GM23338 (cell line): ENCODE measurements at regions not wholly inside any gene's neighbourhood (a gene's known extent, or its start where the extent isn't known, plus 50 kb on each side); places are given as distances from the start of the nearest gene placed in this dataset.

ENCODE experiments used
- ATAC-seq: fragments of 200-7000 bp; cut with Tn5 transposase; 3 replicates; pipeline ENCODE4 v1.9.1; 2020
- DNase-seq: peaks from one replicate; pipeline ENCODE4 v3.0.0-alpha.2; 2015; ENCODE audit warnings: low spot score
- H2AFZ ChIP-seq: fragments of 200-600 bp; sonication (generic); 2 replicates; pipeline ENCODE4 v1.8.0; 2016; ENCODE audit warnings: antibody characterized with exemption, mild to moderate bottlenecking, moderate library complexity
- H3F3A ChIP-seq: fragments of 200-600 bp; sonication (generic); replicated peaks from 2 replicates; pipeline ENCODE4 v1.8.0; 2017; ENCODE audit warnings: antibody characterized with exemption, mixed run types, low read depth
- H3K27ac ChIP-seq: fragments of 200-600 bp; sonication (generic); 2 replicates; pipeline ENCODE4 v1.6.1; 2016; ENCODE audit warnings: low read depth
- H3K27me3 ChIP-seq: fragments of 200-600 bp; sonication (generic); 2 replicates; pipeline ENCODE4 v1.8.0; 2016; ENCODE audit warnings: mild to moderate bottlenecking, mixed run types, moderate library complexity; ENCODE audit not compliant: insufficient read depth
- H3K36me3 ChIP-seq: fragments of 200-600 bp; sonication (generic); 2 replicates; pipeline ENCODE4 v1.8.0; 2016; ENCODE audit warnings: mild to moderate bottlenecking; ENCODE audit not compliant: insufficient read depth
- H3K4me1 ChIP-seq: fragments of 200-600 bp; sonication (generic); 2 replicates; pipeline ENCODE4 v1.8.0; 2016; ENCODE audit warnings: mild to moderate bottlenecking, moderate library complexity; ENCODE audit not compliant: insufficient read depth
- H3K4me2 ChIP-seq: fragments of 200-600 bp; sonication (generic); 2 replicates; pipeline ENCODE4 v1.7.1; 2017; ENCODE audit warnings: mixed run types
- H3K4me3 ChIP-seq: fragments of 200-600 bp; sonication (generic); 2 replicates; pipeline ENCODE4 v1.6.1; 2016; ENCODE audit warnings: mixed run types
- H3K79me2 ChIP-seq: fragments of 200-600 bp; sonication (generic); replicated peaks from 2 replicates; pipeline ENCODE4 v1.8.0; 2017; ENCODE audit warnings: mild to moderate bottlenecking; ENCODE audit not compliant: insufficient read depth
- H3K9me2 ChIP-seq: fragments of 200-600 bp; sonication (generic); 2 replicates; pipeline ENCODE4 v1.8.0; 2017; ENCODE audit not compliant: insufficient read depth
- H4K20me1 ChIP-seq: fragments of 200-600 bp; sonication (generic); replicated peaks from 2 replicates; pipeline ENCODE4 v1.8.0; 2017; ENCODE audit warnings: mild to moderate bottlenecking; ENCODE audit not compliant: insufficient read depth
- H3K27ac Mint-ChIP-seq: 2 replicates; pipeline ENCODE4 v1.8.0; 2020; ENCODE audit warnings: inconsistent platforms, mild to moderate bottlenecking, moderate library complexity, mixed read lengths
- H3K27me3 Mint-ChIP-seq: 3 replicates; pipeline ENCODE4 v1.8.0; 2022; ENCODE audit warnings: low read depth, mild to moderate bottlenecking, moderate library complexity, mixed read lengths, inconsistent platforms; ENCODE audit not compliant: insufficient read depth, poor library complexity
- H3K36me3 Mint-ChIP-seq: 3 replicates; pipeline ENCODE4 v1.8.0; 2021; ENCODE audit warnings: low read depth, mild to moderate bottlenecking, inconsistent platforms, moderate library complexity, mixed read lengths
- H3K4me1 Mint-ChIP-seq: 3 replicates; pipeline ENCODE4 v1.8.0; 2020; ENCODE audit warnings: mild to moderate bottlenecking, inconsistent platforms, mixed read lengths
- H3K4me3 Mint-ChIP-seq: 3 replicates; pipeline ENCODE4 v1.8.0; 2021; ENCODE audit warnings: moderate library complexity, mild to moderate bottlenecking, inconsistent platforms, mixed read lengths
- H3K9me3 Mint-ChIP-seq: 3 replicates; pipeline ENCODE4 v1.8.0; 2020; ENCODE audit warnings: moderate library complexity, mild to moderate bottlenecking, inconsistent platforms, mixed read lengths
- ETS1 ChIP-seq: IDR thresholded peaks from 2 replicates; pipeline ENCODE4 v1.6.1; 2016; ENCODE audit warnings: antibody characterized with exemption
- EZH2 ChIP-seq: fragments of 200-600 bp; sonication (generic); IDR thresholded peaks from one replicate; pipeline ENCODE4 v1.8.0; 2017; ENCODE audit warnings: antibody characterized with exemption, mild to moderate bottlenecking, low read depth; ENCODE audit not compliant: unreplicated experiment
- EZH2phosphoT487 ChIP-seq: fragments of 200-600 bp; sonication (generic); IDR thresholded peaks from one replicate; pipeline ENCODE4 v1.8.1; 2018; ENCODE audit warnings: antibody characterized with exemption; ENCODE audit not compliant: unreplicated experiment
- JUNB ChIP-seq: IDR thresholded peaks from one replicate; pipeline ENCODE4 v1.6.1; 2016; ENCODE audit warnings: antibody characterized with exemption; ENCODE audit not compliant: unreplicated experiment
- NANOG ChIP-seq: IDR thresholded peaks from 2 replicates; pipeline ENCODE4 v1.6.1; 2016; ENCODE audit warnings: antibody characterized with exemption, borderline replicate concordance
- POLR2AphosphoS5 ChIP-seq: IDR thresholded peaks from 2 replicates; pipeline ENCODE4 v1.6.1; 2016; ENCODE audit warnings: antibody characterized with exemption, low read depth
- STAT1 ChIP-seq: IDR thresholded peaks from one replicate; pipeline ENCODE4 v1.6.1; 2016; ENCODE audit warnings: antibody characterized with exemption; ENCODE audit not compliant: unreplicated experiment
- ZNF114 ChIP-seq: fragments of 250-450 bp; sonication (Bioruptor Pico); IDR thresholded peaks from 2 replicates; pipeline ENCODE4 v1.5.0; 2020; ENCODE audit warnings: mild to moderate bottlenecking, moderate library complexity
- ZNF331 ChIP-seq: fragments of 250-450 bp; sonication (Bioruptor Pico); IDR thresholded peaks from 2 replicates; pipeline ENCODE4 v1.5.0; 2020; ENCODE audit warnings: low read depth, mild to moderate bottlenecking, moderate library complexity
- TF ChIP-seq, protein P1 (sequence below): fragments of 250-450 bp; sonication (Bioruptor Pico); IDR thresholded peaks from 2 replicates; pipeline ENCODE4 v1.5.0; 2020; ENCODE audit warnings: mild to moderate bottlenecking, moderate library complexity
- TF ChIP-seq, protein P2 (sequence below): IDR thresholded peaks from one replicate; pipeline ENCODE4 v1.6.1; 2018; ENCODE audit warnings: antibody characterized with exemption; ENCODE audit not compliant: unreplicated experiment

DNA sequence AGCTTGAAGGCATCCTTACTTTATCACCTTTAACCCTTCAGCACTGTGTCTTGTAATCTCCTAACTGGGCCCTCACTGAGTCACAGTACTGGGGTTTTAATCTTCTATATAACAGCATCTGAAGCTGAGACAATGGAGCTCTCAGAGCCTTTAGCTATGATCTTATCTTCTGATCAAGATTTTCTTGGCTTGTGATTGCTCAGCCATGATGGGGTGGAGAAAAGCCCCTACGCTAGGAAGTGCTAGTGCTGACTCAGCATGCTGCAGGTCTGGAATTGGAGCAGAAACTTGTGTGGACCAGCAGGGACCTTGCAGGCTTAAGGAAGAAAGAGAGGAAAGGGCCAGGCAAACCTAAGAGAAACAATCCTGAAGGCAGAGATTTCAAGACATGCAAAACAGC is 71.7 kb upstream of the EED start:
- Mint-ChIP-seq H3K36me3 (no peaks in the 10 kb centered on the region), H3K4me1 (no peaks in the 10 kb centered on the region; the same call in 2 of the 3 replicates), H3K9me3 (no peaks in the 10 kb centered on the region), H3K27ac (no peak overlapping the region), H3K4me3 (no peak overlapping the region), H3K27me3 (no peaks in the 10 kb centered on the region)
- H3K27ac ChIP-seq, result no peak overlapping the region
- ATAC-seq, result no peak
- 0 out of 2 replicates have a peak overlapping the region, but pooled peaks have one; percentile 38 for H2AFZ ChIP-seq
- H3K4me2 ChIP-seq, result no peak overlapping the region
- no peaks in the 10 kb centered on the region for H3K9me2 ChIP-seq
- H3K79me2 ChIP-seq, result no peaks in the 10 kb centered on the region
- DNase-seq, result no peak
- H3K27me3 ChIP-seq, result no peaks in the 10 kb centered on the region
- H3F3A ChIP-seq, result no peaks in the 10 kb centered on the region
- H3K4me3 ChIP-seq, result no peak overlapping the region
- no peaks in the 10 kb centered on the region for H3K36me3 ChIP-seq
- H4K20me1 ChIP-seq, result no peaks in the 10 kb centered on the region
- no peaks in the 10 kb centered on the region; the same call in 1 of the 2 replicates for H3K4me1 ChIP-seq
- TF ChIP-seq ZNF331, result no peak

- Histone ChIP-seq H3K9me2 (no peaks in the 10 kb centered on the region), H3K27ac (no peak overlapping the region), H3F3A (no peaks in the 10 kb centered on the region), H3K4me2 (no peak overlapping the region), H3K36me3 (no peaks in the 10 kb centered on the region), H3K4me3 (no peak overlapping the region), H4K20me1 (no peaks in the 10 kb centered on the region), H2AFZ (peak overlapping the region; percentile 78), H3K27me3 (no peaks in the 10 kb centered on the region), H3K79me2 (no peaks in the 10 kb centered on the region), H3K4me1 (no peaks in the 10 kb centered on the region; the same call in 1 of the 2 replicates)
- no peak for ATAC-seq
- no peaks in the 10 kb centered on the region for H3K9me3 Mint-ChIP-seq
- no peaks in the 10 kb centered on the region; the same call in 2 of the 3 replicates for H3K4me1 Mint-ChIP-seq
- H3K36me3 Mint-ChIP-seq, result no peaks in the 10 kb centered on the region
- DNase-seq, result no peak
- no peak overlapping the region for H3K4me3 Mint-ChIP-seq
- no peaks in the 10 kb centered on the region for H3K27me3 Mint-ChIP-seq
- no peak overlapping the region for H3K27ac Mint-ChIP-seq
- no peak for TF ChIP-seq POLR2AphosphoS5
- no peak for TF ChIP-seq NANOG
- TF ChIP-seq EZH2phosphoT487, result no peak
- no peak for TF ChIP-seq EZH2
- TF ChIP-seq, protein P1, sequence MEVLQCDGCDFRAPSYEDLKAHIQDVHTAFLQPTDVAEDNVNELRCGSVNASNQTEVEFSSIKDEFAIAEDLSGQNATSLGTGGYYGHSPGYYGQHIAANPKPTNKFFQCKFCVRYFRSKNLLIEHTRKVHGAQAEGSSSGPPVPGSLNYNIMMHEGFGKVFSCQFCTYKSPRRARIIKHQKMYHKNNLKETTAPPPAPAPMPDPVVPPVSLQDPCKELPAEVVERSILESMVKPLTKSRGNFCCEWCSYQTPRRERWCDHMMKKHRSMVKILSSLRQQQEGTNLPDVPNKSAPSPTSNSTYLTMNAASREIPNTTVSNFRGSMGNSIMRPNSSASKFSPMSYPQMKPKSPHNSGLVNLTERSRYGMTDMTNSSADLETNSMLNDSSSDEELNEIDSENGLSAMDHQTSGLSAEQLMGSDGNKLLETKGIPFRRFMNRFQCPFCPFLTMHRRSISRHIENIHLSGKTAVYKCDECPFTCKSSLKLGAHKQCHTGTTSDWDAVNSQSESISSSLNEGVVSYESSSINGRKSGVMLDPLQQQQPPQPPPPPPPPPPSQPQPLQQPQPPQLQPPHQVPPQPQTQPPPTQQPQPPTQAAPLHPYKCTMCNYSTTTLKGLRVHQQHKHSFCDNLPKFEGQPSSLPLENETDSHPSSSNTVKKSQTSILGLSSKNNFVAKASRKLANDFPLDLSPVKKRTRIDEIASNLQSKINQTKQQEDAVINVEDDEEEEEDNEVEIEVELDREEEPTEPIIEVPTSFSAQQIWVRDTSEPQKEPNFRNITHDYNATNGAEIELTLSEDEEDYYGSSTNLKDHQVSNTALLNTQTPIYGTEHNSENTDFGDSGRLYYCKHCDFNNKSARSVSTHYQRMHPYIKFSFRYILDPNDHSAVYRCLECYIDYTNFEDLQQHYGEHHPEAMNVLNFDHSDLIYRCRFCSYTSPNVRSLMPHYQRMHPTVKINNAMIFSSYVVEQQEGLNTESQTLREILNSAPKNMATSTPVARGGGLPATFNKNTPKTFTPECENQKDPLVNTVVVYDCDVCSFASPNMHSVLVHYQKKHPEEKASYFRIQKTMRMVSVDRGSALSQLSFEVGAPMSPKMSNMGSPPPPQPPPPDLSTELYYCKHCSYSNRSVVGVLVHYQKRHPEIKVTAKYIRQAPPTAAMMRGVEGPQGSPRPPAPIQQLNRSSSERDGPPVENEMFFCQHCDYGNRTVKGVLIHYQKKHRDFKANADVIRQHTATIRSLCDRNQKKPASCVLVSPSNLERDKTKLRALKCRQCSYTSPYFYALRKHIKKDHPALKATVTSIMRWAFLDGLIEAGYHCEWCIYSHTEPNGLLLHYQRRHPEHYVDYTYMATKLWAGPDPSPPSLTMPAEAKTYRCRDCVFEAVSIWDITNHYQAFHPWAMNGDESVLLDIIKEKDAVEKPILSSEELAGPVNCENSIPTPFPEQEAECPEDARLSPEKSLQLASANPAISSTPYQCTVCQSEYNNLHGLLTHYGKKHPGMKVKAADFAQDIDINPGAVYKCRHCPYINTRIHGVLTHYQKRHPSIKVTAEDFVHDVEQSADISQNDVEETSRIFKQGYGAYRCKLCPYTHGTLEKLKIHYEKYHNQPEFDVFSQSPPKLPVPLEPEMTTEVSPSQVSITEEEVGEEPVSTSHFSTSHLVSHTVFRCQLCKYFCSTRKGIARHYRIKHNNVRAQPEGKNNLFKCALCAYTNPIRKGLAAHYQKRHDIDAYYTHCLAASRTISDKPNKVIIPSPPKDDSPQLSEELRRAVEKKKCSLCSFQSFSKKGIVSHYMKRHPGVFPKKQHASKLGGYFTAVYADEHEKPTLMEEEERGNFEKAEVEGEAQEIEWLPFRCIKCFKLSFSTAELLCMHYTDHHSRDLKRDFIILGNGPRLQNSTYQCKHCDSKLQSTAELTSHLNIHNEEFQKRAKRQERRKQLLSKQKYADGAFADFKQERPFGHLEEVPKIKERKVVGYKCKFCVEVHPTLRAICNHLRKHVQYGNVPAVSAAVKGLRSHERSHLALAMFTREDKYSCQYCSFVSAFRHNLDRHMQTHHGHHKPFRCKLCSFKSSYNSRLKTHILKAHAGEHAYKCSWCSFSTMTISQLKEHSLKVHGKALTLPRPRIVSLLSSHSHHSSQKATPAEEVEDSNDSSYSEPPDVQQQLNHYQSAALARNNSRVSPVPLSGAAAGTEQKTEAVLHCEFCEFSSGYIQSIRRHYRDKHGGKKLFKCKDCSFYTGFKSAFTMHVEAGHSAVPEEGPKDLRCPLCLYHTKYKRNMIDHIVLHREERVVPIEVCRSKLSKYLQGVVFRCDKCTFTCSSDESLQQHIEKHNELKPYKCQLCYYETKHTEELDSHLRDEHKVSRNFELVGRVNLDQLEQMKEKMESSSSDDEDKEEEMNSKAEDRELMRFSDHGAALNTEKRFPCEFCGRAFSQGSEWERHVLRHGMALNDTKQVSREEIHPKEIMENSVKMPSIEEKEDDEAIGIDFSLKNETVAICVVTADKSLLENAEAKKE (CRISPR knock-in tag), result no peak
- TF ChIP-seq STAT1, result no peak
- TF ChIP-seq JUNB, result no peak
- TF ChIP-seq ZNF114 (CRISPR knock-in tag), result no peak
- TF ChIP-seq, protein P2, sequence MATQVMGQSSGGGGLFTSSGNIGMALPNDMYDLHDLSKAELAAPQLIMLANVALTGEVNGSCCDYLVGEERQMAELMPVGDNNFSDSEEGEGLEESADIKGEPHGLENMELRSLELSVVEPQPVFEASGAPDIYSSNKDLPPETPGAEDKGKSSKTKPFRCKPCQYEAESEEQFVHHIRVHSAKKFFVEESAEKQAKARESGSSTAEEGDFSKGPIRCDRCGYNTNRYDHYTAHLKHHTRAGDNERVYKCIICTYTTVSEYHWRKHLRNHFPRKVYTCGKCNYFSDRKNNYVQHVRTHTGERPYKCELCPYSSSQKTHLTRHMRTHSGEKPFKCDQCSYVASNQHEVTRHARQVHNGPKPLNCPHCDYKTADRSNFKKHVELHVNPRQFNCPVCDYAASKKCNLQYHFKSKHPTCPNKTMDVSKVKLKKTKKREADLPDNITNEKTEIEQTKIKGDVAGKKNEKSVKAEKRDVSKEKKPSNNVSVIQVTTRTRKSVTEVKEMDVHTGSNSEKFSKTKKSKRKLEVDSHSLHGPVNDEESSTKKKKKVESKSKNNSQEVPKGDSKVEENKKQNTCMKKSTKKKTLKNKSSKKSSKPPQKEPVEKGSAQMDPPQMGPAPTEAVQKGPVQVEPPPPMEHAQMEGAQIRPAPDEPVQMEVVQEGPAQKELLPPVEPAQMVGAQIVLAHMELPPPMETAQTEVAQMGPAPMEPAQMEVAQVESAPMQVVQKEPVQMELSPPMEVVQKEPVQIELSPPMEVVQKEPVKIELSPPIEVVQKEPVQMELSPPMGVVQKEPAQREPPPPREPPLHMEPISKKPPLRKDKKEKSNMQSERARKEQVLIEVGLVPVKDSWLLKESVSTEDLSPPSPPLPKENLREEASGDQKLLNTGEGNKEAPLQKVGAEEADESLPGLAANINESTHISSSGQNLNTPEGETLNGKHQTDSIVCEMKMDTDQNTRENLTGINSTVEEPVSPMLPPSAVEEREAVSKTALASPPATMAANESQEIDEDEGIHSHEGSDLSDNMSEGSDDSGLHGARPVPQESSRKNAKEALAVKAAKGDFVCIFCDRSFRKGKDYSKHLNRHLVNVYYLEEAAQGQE, result no peak
- TF ChIP-seq ETS1, result no peak
Observed at GRCh38 chr11:86171627-86172026, 72.9 kb upstream of the EED start.
